ENCODE measurements at regions not wholly inside any gene's neighbourhood (a gene's known extent, or its start where the extent isn't known, plus 50 kb on each side); places are given as distances from the start of the nearest gene placed in this dataset. TPM values are rescaled to one million over a fixed set of nuclear protein-coding genes. Genes with fewer than 3 reads are reported as not detected.

- no peaks in the 10 kb centered on the region for H3K9me3 ChIP-seq
- H3K4me3 ChIP-seq, result no peak overlapping the region
- intact Hi-C loops (cut with DNase I), result no loop called here
- no peaks in the 10 kb centered on the region for H3K4me1 ChIP-seq (replicated peaks)
- 63% methylated on average over 5 of the region's 5 CpGs for WGBS
- H3K27ac ChIP-seq, result no peak overlapping the region
- H3K36me3 ChIP-seq, result no peaks in the 10 kb centered on the region
- no peaks in the 10 kb centered on the region for H3K27me3 ChIP-seq (replicated peaks; ENCODE audit: insufficient read depth)
- no peak for DNase-seq (ENCODE audit: low spot score)
- TF ChIP-seq POLR2A (IDR thresholded peaks at IDR 0.05) (no peak), POLR2AphosphoS5 (IDR thresholded peaks at IDR 0.05) (no peak)
- TF ChIP-seq, protein P1, sequence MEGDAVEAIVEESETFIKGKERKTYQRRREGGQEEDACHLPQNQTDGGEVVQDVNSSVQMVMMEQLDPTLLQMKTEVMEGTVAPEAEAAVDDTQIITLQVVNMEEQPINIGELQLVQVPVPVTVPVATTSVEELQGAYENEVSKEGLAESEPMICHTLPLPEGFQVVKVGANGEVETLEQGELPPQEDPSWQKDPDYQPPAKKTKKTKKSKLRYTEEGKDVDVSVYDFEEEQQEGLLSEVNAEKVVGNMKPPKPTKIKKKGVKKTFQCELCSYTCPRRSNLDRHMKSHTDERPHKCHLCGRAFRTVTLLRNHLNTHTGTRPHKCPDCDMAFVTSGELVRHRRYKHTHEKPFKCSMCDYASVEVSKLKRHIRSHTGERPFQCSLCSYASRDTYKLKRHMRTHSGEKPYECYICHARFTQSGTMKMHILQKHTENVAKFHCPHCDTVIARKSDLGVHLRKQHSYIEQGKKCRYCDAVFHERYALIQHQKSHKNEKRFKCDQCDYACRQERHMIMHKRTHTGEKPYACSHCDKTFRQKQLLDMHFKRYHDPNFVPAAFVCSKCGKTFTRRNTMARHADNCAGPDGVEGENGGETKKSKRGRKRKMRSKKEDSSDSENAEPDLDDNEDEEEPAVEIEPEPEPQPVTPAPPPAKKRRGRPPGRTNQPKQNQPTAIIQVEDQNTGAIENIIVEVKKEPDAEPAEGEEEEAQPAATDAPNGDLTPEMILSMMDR (IDR thresholded peaks at IDR 0.05), result no peak
Measured at GRCh38 chr2:33655626-33656320, 56.7 kb upstream of the FAM98A start.

DNA sequence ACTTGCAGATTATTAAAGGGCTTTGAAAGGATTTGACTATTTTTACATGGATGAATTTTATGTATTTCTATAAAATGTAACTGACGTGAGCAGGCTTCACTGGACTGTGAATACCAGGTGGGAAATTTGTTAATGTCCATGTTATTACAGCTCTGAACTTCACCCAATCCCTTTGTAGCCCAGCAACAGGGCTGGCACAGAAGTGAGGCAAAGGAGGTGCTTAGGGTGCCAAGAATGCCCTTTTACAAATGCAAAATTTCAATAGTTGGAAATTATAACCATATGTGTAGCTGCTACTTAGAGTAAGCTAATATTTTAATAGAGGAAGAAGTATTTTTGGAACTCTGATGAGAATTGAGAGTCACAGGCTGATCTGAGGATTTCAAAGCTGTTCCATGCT, 53.7 kb upstream of the FAM98A start:
- Histone ChIP-seq H3K9me3 (no peaks in the 10 kb centered on the region), H3K27ac (no peak overlapping the region), H3K4me1 (replicated peaks) (no peaks in the 10 kb centered on the region), H3K36me3 (no peaks in the 10 kb centered on the region), H3K4me3 (no peak overlapping the region), H3K27me3 (replicated peaks; ENCODE audit: insufficient read depth) (no peaks in the 10 kb centered on the region)
- intact Hi-C loops (cut with DNase I), result no loop called here
- WGBS, result 38% methylated on average over 1 of the region's 1 CpG
- TF ChIP-seq POLR2A (IDR thresholded peaks at IDR 0.05), result no peak
- no peak for TF ChIP-seq POLR2AphosphoS5 (IDR thresholded peaks at IDR 0.05)
- TF ChIP-seq, protein P1 (IDR thresholded peaks at IDR 0.05), result no peak
- no peak for DNase-seq (ENCODE audit: low spot score)

- 89% methylated on average over 1 of the region's 1 CpG for WGBS
Measured at GRCh38 chr2:33650171-33650570, 51.1 kb upstream of the FAM98A start.

More at GRCh38 chr2:33650171-33650570, 51.1 kb upstream of the FAM98A start:
- H3K36me3 ChIP-seq, result no peaks in the 10 kb centered on the region
- H3K9me3 ChIP-seq, result no peaks in the 10 kb centered on the region
- no peak overlapping the region for H3K27ac ChIP-seq
- TF ChIP-seq, protein P1 (IDR thresholded peaks at IDR 0.05), result no peak
- TF ChIP-seq POLR2AphosphoS5 (IDR thresholded peaks at IDR 0.05) (no peak), POLR2A (IDR thresholded peaks at IDR 0.05) (no peak)
- no peak for DNase-seq (ENCODE audit: low spot score)
- no peaks in the 10 kb centered on the region for H3K27me3 ChIP-seq (replicated peaks; ENCODE audit: insufficient read depth)
- no peak overlapping the region for H3K4me3 ChIP-seq
- no peaks in the 10 kb centered on the region for H3K4me1 ChIP-seq (replicated peaks)
- intact Hi-C loops (cut with DNase I), result no loop called here

MicroRNA genes in the stretch of these regions (microRNA counts, 767-probe panel; counts per million panel counts)
- microRNA hsa-miR-548ad, result 431 to 1,631 counts per million in 2 donors

Small RNA genes in the stretch of these regions (microRNA-seq; reads per million reads assigned to microRNA genes)
- gene MIR548AD, result not detected

Small RNA genes in the stretch of these regions (small RNA-seq; reads per million reads assigned to genes)
- 0 reads per million in 2 donors for gene AC013442.1
- gene AC083939.1, result 0 reads per million in 2 donors
- 0 reads per million in 2 donors for gene MIR548AD
- gene RNU6-1117P, result 0 reads per million in 2 donors

Data from prostate gland (tissue), 2 donors.